ENCODE measurements at regions not wholly inside any gene's neighbourhood (a gene's known extent, or its start where the extent isn't known, plus 50 kb on each side); places are given as distances from the start of the nearest gene placed in this dataset.

DNA sequence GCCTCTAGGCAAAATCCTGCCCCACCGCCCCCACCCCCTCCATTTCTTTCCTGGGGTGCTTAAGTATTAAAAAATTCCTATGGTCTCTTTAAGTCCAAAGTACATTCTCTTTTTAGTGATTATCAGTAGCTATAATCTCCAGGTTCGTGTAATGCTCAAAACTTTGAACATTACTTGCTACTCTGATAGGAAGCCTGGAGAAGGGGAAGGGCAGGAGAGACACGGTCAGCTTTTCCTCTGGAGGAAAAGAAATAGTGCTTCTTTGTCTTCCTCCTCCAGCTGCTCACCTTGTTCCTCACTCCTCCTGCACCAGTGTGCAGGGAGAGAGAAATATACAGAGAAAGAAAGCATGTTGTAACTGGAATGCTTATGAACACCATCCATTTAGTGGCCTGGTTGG is 80.4 kb downstream of the PPP1R2C start:
- H3K4me2 ChIP-seq: no peak overlapping the region
- no peaks in the 10 kb centered on the region for H4K20me1 ChIP-seq (ENCODE audit: insufficient read depth)
- no peaks in the 10 kb centered on the region for H3K4me1 ChIP-seq (ENCODE audit: low read depth, poor library complexity, severe bottlenecking)
- H2AFZ ChIP-seq (ENCODE audit: low read depth): no peak overlapping the region
- no peaks in the 10 kb centered on the region for H3K79me2 ChIP-seq (ENCODE audit: insufficient read depth, low read depth)
- TF ChIP-seq, protein P1, sequence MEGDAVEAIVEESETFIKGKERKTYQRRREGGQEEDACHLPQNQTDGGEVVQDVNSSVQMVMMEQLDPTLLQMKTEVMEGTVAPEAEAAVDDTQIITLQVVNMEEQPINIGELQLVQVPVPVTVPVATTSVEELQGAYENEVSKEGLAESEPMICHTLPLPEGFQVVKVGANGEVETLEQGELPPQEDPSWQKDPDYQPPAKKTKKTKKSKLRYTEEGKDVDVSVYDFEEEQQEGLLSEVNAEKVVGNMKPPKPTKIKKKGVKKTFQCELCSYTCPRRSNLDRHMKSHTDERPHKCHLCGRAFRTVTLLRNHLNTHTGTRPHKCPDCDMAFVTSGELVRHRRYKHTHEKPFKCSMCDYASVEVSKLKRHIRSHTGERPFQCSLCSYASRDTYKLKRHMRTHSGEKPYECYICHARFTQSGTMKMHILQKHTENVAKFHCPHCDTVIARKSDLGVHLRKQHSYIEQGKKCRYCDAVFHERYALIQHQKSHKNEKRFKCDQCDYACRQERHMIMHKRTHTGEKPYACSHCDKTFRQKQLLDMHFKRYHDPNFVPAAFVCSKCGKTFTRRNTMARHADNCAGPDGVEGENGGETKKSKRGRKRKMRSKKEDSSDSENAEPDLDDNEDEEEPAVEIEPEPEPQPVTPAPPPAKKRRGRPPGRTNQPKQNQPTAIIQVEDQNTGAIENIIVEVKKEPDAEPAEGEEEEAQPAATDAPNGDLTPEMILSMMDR (conservative IDR thresholded peaks at IDR 0.05; ENCODE audit: low read depth, low read length): no peak
- H3K9ac ChIP-seq: no peak overlapping the region
- H3K27me3 ChIP-seq (ENCODE audit: insufficient read depth, low read depth): no peaks in the 10 kb centered on the region
- H3K27ac ChIP-seq: no peak overlapping the region
- no peak overlapping the region for H3K4me3 ChIP-seq (IDR thresholded peaks at IDR 0.05; ENCODE audit: insufficient read depth, low read depth, low read length)
- H3K36me3 ChIP-seq (ENCODE audit: insufficient read depth): no peaks in the 10 kb centered on the region

DNA sequence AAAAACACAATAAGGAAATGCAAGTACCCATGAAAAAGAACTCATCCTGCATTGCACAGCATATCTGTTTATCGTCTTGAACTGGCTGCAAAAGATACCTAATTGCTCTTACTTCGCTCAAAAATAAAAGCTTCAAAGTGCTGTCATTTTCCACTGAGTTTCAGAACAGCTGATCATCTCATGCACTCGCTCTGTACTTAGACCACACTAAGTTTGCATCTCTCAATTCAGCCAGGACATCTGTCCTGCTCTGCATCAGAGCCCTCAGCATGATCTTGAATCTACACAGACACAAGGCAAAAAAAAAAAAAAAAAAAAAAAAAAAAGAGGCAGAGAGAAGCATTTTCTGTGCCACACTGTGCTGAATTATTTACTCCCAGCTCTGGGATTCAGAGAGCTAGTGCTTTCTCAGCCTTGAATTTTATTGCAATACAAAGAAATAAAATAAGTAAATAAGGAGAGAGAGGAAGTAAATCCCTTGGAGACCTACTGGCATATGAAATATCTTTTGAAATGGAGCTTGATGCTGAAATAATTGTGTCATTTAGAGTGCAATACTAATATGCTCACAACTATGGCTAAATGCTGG is 81.3 kb downstream of the PPP1R2C start:
- Histone ChIP-seq H3K4me3 (IDR thresholded peaks at IDR 0.05; ENCODE audit: insufficient read depth, low read depth, low read length) (no peak overlapping the region), H3K4me2 (no peak overlapping the region), H3K27ac (no peak overlapping the region), H3K36me3 (ENCODE audit: insufficient read depth) (no peaks in the 10 kb centered on the region), H3K4me1 (ENCODE audit: low read depth, poor library complexity, severe bottlenecking) (no peaks in the 10 kb centered on the region), H3K79me2 (ENCODE audit: insufficient read depth, low read depth) (no peaks in the 10 kb centered on the region), H4K20me1 (ENCODE audit: insufficient read depth) (no peaks in the 10 kb centered on the region), H3K9ac (no peak overlapping the region), H2AFZ (ENCODE audit: low read depth) (no peak overlapping the region), H3K27me3 (ENCODE audit: insufficient read depth, low read depth) (no peaks in the 10 kb centered on the region)
- TF ChIP-seq, protein P1 (conservative IDR thresholded peaks at IDR 0.05; ENCODE audit: low read depth, low read length): no peak

DNA sequence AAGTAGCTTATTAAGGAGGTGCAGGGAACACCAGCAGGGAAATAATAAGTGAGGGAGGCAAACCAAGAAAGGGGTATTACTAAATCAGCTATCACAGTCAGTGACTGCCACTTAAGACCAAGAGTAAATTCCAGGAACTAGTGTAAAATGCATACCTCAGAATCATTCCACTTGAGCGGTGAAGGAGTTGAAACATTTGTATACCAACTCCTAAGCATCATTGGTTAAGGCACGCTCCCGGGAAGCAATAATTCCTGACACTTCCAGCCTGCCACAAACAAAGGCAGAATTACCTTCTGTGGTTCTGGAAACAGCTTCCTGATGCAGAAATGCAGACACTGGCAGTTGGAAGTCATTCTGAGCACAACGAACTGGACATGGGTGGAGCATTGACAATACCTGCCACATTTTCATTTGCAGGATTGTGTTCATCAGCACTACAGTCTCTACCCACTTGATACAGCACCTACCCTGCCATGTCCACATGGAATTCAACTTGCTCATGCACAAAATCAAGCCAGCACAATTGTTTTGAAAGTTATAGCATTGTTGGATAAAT is 82.1 kb downstream of the PPP1R2C start:
- Histone ChIP-seq H3K4me3 (IDR thresholded peaks at IDR 0.05; ENCODE audit: insufficient read depth, low read depth, low read length) (no peak overlapping the region), H2AFZ (ENCODE audit: low read depth) (no peak overlapping the region), H3K9ac (no peak overlapping the region)

DNA sequence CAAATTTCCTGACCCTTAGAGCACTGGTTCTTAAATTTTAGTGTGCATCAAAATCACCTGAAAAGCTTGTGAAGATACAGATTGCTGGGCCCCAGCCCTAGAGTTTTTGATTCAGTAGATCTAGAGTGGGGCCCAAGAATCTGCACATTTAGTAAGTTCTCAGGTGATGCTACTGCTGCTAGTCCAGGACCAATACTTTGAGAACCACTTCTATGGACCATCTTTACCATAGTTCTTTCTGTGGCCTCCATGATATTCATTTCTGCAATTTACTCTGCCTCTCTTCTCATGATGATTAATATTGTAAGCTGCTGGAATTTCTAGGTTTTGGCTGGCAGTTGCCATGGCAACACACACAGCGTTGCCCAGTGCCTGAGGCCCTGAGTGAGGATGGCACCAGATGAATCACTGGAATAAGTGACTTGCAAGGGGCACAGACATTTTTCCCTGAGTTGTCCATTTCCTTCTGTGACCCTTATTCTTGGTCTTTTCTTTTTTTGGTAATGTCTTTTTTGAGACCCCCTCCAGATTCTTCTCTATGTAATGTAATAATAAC is 83.6 kb downstream of the PPP1R2C start:
- Histone ChIP-seq H3K4me1 (ENCODE audit: low read depth, poor library complexity, severe bottlenecking) (no peaks in the 10 kb centered on the region), H3K9ac (no peak overlapping the region), H2AFZ (ENCODE audit: low read depth) (no peak overlapping the region), H3K27ac (no peak overlapping the region), H4K20me1 (ENCODE audit: insufficient read depth) (no peaks in the 10 kb centered on the region), H3K4me3 (IDR thresholded peaks at IDR 0.05; ENCODE audit: insufficient read depth, low read depth, low read length) (no peak overlapping the region), H3K36me3 (ENCODE audit: insufficient read depth) (no peaks in the 10 kb centered on the region), H3K79me2 (ENCODE audit: insufficient read depth, low read depth) (no peaks in the 10 kb centered on the region), H3K27me3 (ENCODE audit: insufficient read depth, low read depth) (no peaks in the 10 kb centered on the region), H3K4me2 (no peak overlapping the region)
- TF ChIP-seq, protein P1 (conservative IDR thresholded peaks at IDR 0.05; ENCODE audit: low read depth, low read length): no peak

More for the DNA sequence above, 82.1 kb downstream of the PPP1R2C start:
- no peaks in the 10 kb centered on the region for H3K4me1 ChIP-seq (ENCODE audit: low read depth, poor library complexity, severe bottlenecking)
- no peak overlapping the region for H3K27ac ChIP-seq
- no peak overlapping the region for H3K4me2 ChIP-seq
- H3K36me3 ChIP-seq (ENCODE audit: insufficient read depth): no peaks in the 10 kb centered on the region
- H3K27me3 ChIP-seq (ENCODE audit: insufficient read depth, low read depth): no peaks in the 10 kb centered on the region
- H3K79me2 ChIP-seq (ENCODE audit: insufficient read depth, low read depth): no peaks in the 10 kb centered on the region
- TF ChIP-seq, protein P1 (conservative IDR thresholded peaks at IDR 0.05; ENCODE audit: low read depth, low read length): no peak
- H4K20me1 ChIP-seq (ENCODE audit: insufficient read depth): no peaks in the 10 kb centered on the region

All from KMS-11 (cell line).